Activated naive CD8-positive, alpha-beta T cell (primary cell): ENCODE measurements at regions not wholly inside any gene's neighbourhood (a gene's known extent, or its start where the extent isn't known, plus 50 kb on each side); places are given as distances from the start of the nearest gene placed in this dataset.

Experiments
- H3K27ac Mint-ChIP-seq: one replicate; pipeline ENCODE4 v1.8.0; 2021; ENCODE audit warnings: mixed read lengths
- H3K27me3 Mint-ChIP-seq: one replicate; pipeline ENCODE4 v1.8.0; 2021; ENCODE audit warnings: mixed read lengths
- H3K36me3 Mint-ChIP-seq: one replicate; pipeline ENCODE4 v1.8.0; 2021; ENCODE audit warnings: mixed read lengths
- H3K4me1 Mint-ChIP-seq: one replicate; pipeline ENCODE4 v1.8.0; 2021; ENCODE audit warnings: low read depth, mixed read lengths
- H3K4me3 Mint-ChIP-seq: one replicate; pipeline ENCODE4 v1.8.0; 2021; ENCODE audit warnings: mild to moderate bottlenecking, mixed read lengths
- H3K9me3 Mint-ChIP-seq: one replicate; pipeline ENCODE4 v1.8.0; 2021; ENCODE audit warnings: low read depth, mixed read lengths

GRCh38 chr5:162487528-162488525 lies 420.3 kb downstream of the GABRG2 start:
- H3K36me3 Mint-ChIP-seq, result no peaks in the 10 kb centered on the region
- H3K4me3 Mint-ChIP-seq, result no peak overlapping the region

GRCh38 chr5:162496100-162496808 lies 428.7 kb downstream of the GABRG2 start:
- Mint-ChIP-seq H3K27me3 (no peaks in the 10 kb centered on the region), H3K4me3 (no peak overlapping the region), H3K36me3 (no peaks in the 10 kb centered on the region), H3K9me3 (peaks cover 14% of the 10 kb centered on the region), H3K4me1 (no peaks in the 10 kb centered on the region), H3K27ac (no peak overlapping the region)

More at GRCh38 chr5:162487528-162488525, 420.3 kb downstream of the GABRG2 start:
- H3K4me1 Mint-ChIP-seq, result no peaks in the 10 kb centered on the region
- H3K9me3 Mint-ChIP-seq, result peaks cover 12% of the 10 kb centered on the region
- no peak overlapping the region for H3K27ac Mint-ChIP-seq
- no peaks in the 10 kb centered on the region for H3K27me3 Mint-ChIP-seq

- no peaks in the 10 kb centered on the region for H3K4me1 Mint-ChIP-seq
- H3K4me3 Mint-ChIP-seq, result no peak overlapping the region
- no peaks in the 10 kb centered on the region for H3K27me3 Mint-ChIP-seq
- no peaks in the 10 kb centered on the region for H3K36me3 Mint-ChIP-seq
- peaks cover 14% of the 10 kb centered on the region for H3K9me3 Mint-ChIP-seq
- H3K27ac Mint-ChIP-seq, result no peak overlapping the region
These were observed 429.9 kb downstream of the GABRG2 start for GRCh38 chr5:162497455-162497854.

- Mint-ChIP-seq H3K27me3 (no peaks in the 10 kb centered on the region), H3K9me3 (peaks cover 4% of the 10 kb centered on the region), H3K27ac (no peak overlapping the region), H3K4me1 (no peaks in the 10 kb centered on the region), H3K4me3 (no peak overlapping the region), H3K36me3 (no peaks in the 10 kb centered on the region)
These were observed 435.2 kb downstream of the GABRG2 start for GRCh38 chr5:162502780-162503179.

GRCh38 chr5:162503796-162504195 lies 436.2 kb downstream of the GABRG2 start:
- no peaks in the 10 kb centered on the region for H3K4me1 Mint-ChIP-seq
- H3K4me3 Mint-ChIP-seq, result no peak overlapping the region
- H3K27ac Mint-ChIP-seq, result no peak overlapping the region
- no peaks in the 10 kb centered on the region for H3K9me3 Mint-ChIP-seq
- no peaks in the 10 kb centered on the region for H3K36me3 Mint-ChIP-seq
- no peaks in the 10 kb centered on the region for H3K27me3 Mint-ChIP-seq

GRCh38 chr5:162512935-162513565 lies 445.5 kb downstream of the GABRG2 start:
- Mint-ChIP-seq H3K4me3 (no peak overlapping the region), H3K27ac (no peak overlapping the region)

GRCh38 chr5:162514116-162514515 lies 446.5 kb downstream of the GABRG2 start:
- no peaks in the 10 kb centered on the region for H3K27me3 Mint-ChIP-seq
- H3K4me3 Mint-ChIP-seq, result no peak overlapping the region
- H3K36me3 Mint-ChIP-seq, result no peaks in the 10 kb centered on the region
- peaks cover 28% of the 10 kb centered on the region for H3K9me3 Mint-ChIP-seq
- no peak overlapping the region for H3K27ac Mint-ChIP-seq
- H3K4me1 Mint-ChIP-seq, result no peaks in the 10 kb centered on the region

More at GRCh38 chr5:162512935-162513565, 445.5 kb downstream of the GABRG2 start:
- H3K4me1 Mint-ChIP-seq, result no peaks in the 10 kb centered on the region
- no peaks in the 10 kb centered on the region for H3K27me3 Mint-ChIP-seq
- peaks cover 23% of the 10 kb centered on the region for H3K9me3 Mint-ChIP-seq
- no peaks in the 10 kb centered on the region for H3K36me3 Mint-ChIP-seq

- Mint-ChIP-seq H3K4me1 (no peaks in the 10 kb centered on the region), H3K36me3 (no peaks in the 10 kb centered on the region), H3K4me3 (no peak overlapping the region), H3K27ac (no peak overlapping the region), H3K27me3 (no peaks in the 10 kb centered on the region), H3K9me3 (peaks cover 30% of the 10 kb centered on the region)
These were observed 453.3 kb downstream of the GABRG2 start for GRCh38 chr5:162520878-162521277.

GRCh38 chr5:162529209-162529608 lies 461.6 kb downstream of the GABRG2 start:
- Mint-ChIP-seq H3K4me3 (no peak overlapping the region), H3K4me1 (no peaks in the 10 kb centered on the region), H3K27ac (no peak overlapping the region), H3K36me3 (no peaks in the 10 kb centered on the region), H3K27me3 (no peaks in the 10 kb centered on the region), H3K9me3 (peaks cover 4% of the 10 kb centered on the region)

- H3K9me3 Mint-ChIP-seq, result peaks cover 4% of the 10 kb centered on the region
- no peaks in the 10 kb centered on the region for H3K4me1 Mint-ChIP-seq
- no peaks in the 10 kb centered on the region for H3K36me3 Mint-ChIP-seq
- H3K27me3 Mint-ChIP-seq, result no peaks in the 10 kb centered on the region
- no peak overlapping the region for H3K27ac Mint-ChIP-seq
- no peak overlapping the region for H3K4me3 Mint-ChIP-seq
These were observed 462.3 kb downstream of the GABRG2 start for GRCh38 chr5:162529886-162530285.

GRCh38 chr5:162543437-162543836 lies 475.9 kb downstream of the GABRG2 start:
- Mint-ChIP-seq H3K27me3 (no peaks in the 10 kb centered on the region), H3K4me3 (no peak overlapping the region), H3K27ac (no peak overlapping the region), H3K36me3 (no peaks in the 10 kb centered on the region), H3K4me1 (no peaks in the 10 kb centered on the region), H3K9me3 (peaks cover 9% of the 10 kb centered on the region)

GRCh38 chr5:162544905-162545304 lies 477.3 kb downstream of the GABRG2 start:
- H3K36me3 Mint-ChIP-seq, result no peaks in the 10 kb centered on the region
- no peaks in the 10 kb centered on the region for H3K4me1 Mint-ChIP-seq
- no peak overlapping the region for H3K27ac Mint-ChIP-seq
- peaks cover 14% of the 10 kb centered on the region for H3K9me3 Mint-ChIP-seq
- H3K4me3 Mint-ChIP-seq, result no peak overlapping the region
- no peaks in the 10 kb centered on the region for H3K27me3 Mint-ChIP-seq

GRCh38 chr5:162550236-162550635 lies 482.7 kb downstream of the GABRG2 start:
- H3K4me3 Mint-ChIP-seq, result no peak overlapping the region
- H3K4me1 Mint-ChIP-seq, result no peaks in the 10 kb centered on the region
- H3K36me3 Mint-ChIP-seq, result no peaks in the 10 kb centered on the region
- no peaks in the 10 kb centered on the region for H3K27me3 Mint-ChIP-seq
- H3K9me3 Mint-ChIP-seq, result peaks cover 15% of the 10 kb centered on the region
- H3K27ac Mint-ChIP-seq, result no peak overlapping the region

- H3K4me3 Mint-ChIP-seq, result no peak overlapping the region
- no peaks in the 10 kb centered on the region for H3K36me3 Mint-ChIP-seq
- no peaks in the 10 kb centered on the region for H3K9me3 Mint-ChIP-seq
- H3K27me3 Mint-ChIP-seq, result no peaks in the 10 kb centered on the region
- no peak overlapping the region for H3K27ac Mint-ChIP-seq
- H3K4me1 Mint-ChIP-seq, result no peaks in the 10 kb centered on the region
These were observed 490.5 kb downstream of the GABRG2 start for GRCh38 chr5:162558120-162558519.

GRCh38 chr5:162567644-162568043 lies 500.1 kb downstream of the GABRG2 start:
- no peaks in the 10 kb centered on the region for H3K4me1 Mint-ChIP-seq
- H3K27me3 Mint-ChIP-seq, result no peaks in the 10 kb centered on the region
- H3K27ac Mint-ChIP-seq, result no peak overlapping the region
- no peak overlapping the region for H3K4me3 Mint-ChIP-seq
- peaks cover 3% of the 10 kb centered on the region for H3K9me3 Mint-ChIP-seq
- H3K36me3 Mint-ChIP-seq, result no peaks in the 10 kb centered on the region
